Upper lobe of left lung (tissue), 4 donors: ENCODE measurements at regions not wholly inside any gene's neighbourhood (a gene's known extent, or its start where the extent isn't known, plus 50 kb on each side); places are given as distances from the start of the nearest gene placed in this dataset.

Source experiments
- POLR2AphosphoS5 ChIP-seq, 2 donors: sonication (generic); formaldehyde crosslinking; IDR thresholded peaks; one replicate each; pipeline ENCODE4 v1.5.1; 2017; ENCODE audit warnings: antibody characterized with exemption in 2 of 2
- TF ChIP-seq, protein P1 (sequence below), 6 experiments: fragments of 450-650 bp in 4 of 6; fragments of 200-600 bp in 2 of 6; sonication (generic) in 2 of 6; IDR thresholded peaks; one replicate each; pipeline ENCODE4 v1.5.1; 2016 to 2019; ENCODE audit warnings: antibody characterized with exemption in 6 of 6

- TF ChIP-seq, protein P1, sequence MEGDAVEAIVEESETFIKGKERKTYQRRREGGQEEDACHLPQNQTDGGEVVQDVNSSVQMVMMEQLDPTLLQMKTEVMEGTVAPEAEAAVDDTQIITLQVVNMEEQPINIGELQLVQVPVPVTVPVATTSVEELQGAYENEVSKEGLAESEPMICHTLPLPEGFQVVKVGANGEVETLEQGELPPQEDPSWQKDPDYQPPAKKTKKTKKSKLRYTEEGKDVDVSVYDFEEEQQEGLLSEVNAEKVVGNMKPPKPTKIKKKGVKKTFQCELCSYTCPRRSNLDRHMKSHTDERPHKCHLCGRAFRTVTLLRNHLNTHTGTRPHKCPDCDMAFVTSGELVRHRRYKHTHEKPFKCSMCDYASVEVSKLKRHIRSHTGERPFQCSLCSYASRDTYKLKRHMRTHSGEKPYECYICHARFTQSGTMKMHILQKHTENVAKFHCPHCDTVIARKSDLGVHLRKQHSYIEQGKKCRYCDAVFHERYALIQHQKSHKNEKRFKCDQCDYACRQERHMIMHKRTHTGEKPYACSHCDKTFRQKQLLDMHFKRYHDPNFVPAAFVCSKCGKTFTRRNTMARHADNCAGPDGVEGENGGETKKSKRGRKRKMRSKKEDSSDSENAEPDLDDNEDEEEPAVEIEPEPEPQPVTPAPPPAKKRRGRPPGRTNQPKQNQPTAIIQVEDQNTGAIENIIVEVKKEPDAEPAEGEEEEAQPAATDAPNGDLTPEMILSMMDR (IDR thresholded peaks at IDR 0.05): no peak
- no peak for TF ChIP-seq POLR2AphosphoS5 (IDR thresholded peaks at IDR 0.05)
Measured at GRCh38 chr5:29992248-29992647, 1201.2 kb upstream of the CDH6 start.
